ENCODE measurements at regions not wholly inside any gene's neighbourhood (a gene's known extent, or its start where the extent isn't known, plus 50 kb on each side); places are given as distances from the start of the nearest gene placed in this dataset.

DNA sequence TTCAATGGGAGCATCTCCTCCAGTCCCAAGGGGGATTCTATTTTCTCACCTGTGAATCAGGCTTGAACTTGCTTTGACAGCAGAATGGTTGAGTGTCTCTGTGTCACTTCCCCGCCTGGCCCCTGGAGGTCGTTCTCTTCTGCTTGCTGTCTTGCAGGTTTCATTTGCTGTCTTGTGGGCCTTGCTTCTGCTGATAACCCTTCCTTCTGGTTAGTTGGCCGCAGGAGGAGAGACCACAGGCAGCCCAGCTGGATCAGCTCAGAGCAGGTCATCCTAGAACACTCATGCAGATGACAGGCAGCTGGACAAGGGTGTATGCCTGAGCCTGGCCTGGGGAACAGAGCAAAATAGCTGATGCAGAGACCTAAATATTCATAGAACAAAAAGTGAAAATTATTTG is 344.2 kb upstream of the ADARB2 start (continued):
- no peak for TF ChIP-seq ZNF532 (CRISPR knock-in tag; IDR thresholded peaks at IDR 0.05; ENCODE audit: borderline replicate concordance)
- no peak for TF ChIP-seq JUN (CRISPR knock-in tag; IDR thresholded peaks at IDR 0.05)
- TF ChIP-seq, protein P1, sequence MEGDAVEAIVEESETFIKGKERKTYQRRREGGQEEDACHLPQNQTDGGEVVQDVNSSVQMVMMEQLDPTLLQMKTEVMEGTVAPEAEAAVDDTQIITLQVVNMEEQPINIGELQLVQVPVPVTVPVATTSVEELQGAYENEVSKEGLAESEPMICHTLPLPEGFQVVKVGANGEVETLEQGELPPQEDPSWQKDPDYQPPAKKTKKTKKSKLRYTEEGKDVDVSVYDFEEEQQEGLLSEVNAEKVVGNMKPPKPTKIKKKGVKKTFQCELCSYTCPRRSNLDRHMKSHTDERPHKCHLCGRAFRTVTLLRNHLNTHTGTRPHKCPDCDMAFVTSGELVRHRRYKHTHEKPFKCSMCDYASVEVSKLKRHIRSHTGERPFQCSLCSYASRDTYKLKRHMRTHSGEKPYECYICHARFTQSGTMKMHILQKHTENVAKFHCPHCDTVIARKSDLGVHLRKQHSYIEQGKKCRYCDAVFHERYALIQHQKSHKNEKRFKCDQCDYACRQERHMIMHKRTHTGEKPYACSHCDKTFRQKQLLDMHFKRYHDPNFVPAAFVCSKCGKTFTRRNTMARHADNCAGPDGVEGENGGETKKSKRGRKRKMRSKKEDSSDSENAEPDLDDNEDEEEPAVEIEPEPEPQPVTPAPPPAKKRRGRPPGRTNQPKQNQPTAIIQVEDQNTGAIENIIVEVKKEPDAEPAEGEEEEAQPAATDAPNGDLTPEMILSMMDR (IDR thresholded peaks at IDR 0.05) = no peak
- TF ChIP-seq ARID4B (CRISPR knock-in tag; IDR thresholded peaks at IDR 0.05; ENCODE audit: borderline replicate concordance) = no peak
- TF ChIP-seq NFYB (CRISPR knock-in tag; conservative IDR thresholded peaks at IDR 0.05; ENCODE audit: low read depth) = no peak
- TF ChIP-seq, protein P2, sequence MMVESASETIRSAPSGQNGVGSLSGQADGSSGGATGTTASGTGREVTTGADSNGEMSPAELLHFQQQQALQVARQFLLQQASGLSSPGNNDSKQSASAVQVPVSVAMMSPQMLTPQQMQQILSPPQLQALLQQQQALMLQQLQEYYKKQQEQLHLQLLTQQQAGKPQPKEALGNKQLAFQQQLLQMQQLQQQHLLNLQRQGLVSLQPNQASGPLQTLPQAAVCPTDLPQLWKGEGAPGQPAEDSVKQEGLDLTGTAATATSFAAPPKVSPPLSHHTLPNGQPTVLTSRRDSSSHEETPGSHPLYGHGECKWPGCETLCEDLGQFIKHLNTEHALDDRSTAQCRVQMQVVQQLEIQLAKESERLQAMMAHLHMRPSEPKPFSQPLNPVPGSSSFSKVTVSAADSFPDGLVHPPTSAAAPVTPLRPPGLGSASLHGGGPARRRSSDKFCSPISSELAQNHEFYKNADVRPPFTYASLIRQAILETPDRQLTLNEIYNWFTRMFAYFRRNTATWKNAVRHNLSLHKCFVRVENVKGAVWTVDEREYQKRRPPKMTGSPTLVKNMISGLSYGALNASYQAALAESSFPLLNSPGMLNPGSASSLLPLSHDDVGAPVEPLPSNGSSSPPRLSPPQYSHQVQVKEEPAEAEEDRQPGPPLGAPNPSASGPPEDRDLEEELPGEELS (CRISPR knock-in tag; IDR thresholded peaks at IDR 0.05) = no peak

- Mint-ChIP-seq H3K4me1 (no peaks in the 10 kb centered on the region), H3K36me3 (no peaks in the 10 kb centered on the region), H3K27ac (no peak overlapping the region), H3K4me3 (no peak overlapping the region), H3K27me3 (ENCODE audit: low read depth) (no peaks in the 10 kb centered on the region), H3K9me3 (peaks cover 3% of the 10 kb centered on the region; the same call in 1 of the 2 replicates)
- ChIA-PET POLR2A (no interaction called here), CTCF (interaction anchor here (0.6 kb wide), 1 partner anchor 8 kb away, joined by 4 read pairs; no protein-coding TSS in a partner anchor)
- ATAC-seq (no peak), DNase-seq (ENCODE audit: low spot score) (no peak)
- no peak for TF ChIP-seq FOXP1 (CRISPR knock-in tag; IDR thresholded peaks at IDR 0.05; ENCODE audit: borderline replicate concordance)
- TF ChIP-seq, protein P3, sequence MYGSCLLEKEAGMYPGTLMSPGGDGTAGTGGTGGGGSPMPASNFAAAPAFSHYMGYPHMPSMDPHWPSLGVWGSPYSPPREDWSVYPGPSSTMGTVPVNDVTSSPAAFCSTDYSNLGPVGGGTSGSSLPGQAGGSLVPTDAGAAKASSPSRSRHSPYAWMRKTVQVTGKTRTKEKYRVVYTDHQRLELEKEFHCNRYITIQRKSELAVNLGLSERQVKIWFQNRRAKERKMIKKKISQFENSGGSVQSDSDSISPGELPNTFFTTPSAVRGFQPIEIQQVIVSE (CRISPR knock-in tag; IDR thresholded peaks at IDR 0.05; ENCODE audit: borderline replicate concordance) = no peak
Observed at GRCh38 chr10:2079603-2080078, 342.3 kb upstream of the ADARB2 start.

DNA sequence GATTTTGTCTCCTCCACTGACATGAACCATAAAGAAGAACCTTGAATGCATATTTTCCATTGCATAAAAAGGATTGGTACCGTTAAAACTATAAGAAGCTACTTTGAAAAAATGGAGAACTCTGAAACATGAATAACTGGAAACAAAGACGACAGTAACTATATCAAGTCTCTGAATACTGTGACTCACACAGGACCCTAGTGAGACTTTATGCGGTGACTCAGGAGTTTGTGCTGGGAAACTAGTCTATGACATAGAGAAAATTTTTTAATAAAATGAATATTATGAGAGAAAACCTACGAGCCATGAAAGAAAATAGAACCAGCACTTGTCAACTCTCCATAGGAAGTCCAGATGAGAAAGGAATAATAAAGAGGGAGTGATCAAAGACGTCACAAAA is 339.9 kb upstream of the ADARB2 start:
- H3K27me3 Mint-ChIP-seq (ENCODE audit: low read depth) = no peaks in the 10 kb centered on the region
- peaks cover 4% of the 10 kb centered on the region for H3K9me3 Mint-ChIP-seq
- no peak for TF ChIP-seq TCF7 (CRISPR knock-in tag; IDR thresholded peaks at IDR 0.05; ENCODE audit: low read depth)
- no peak for TF ChIP-seq ZNF671 (CRISPR knock-in tag; IDR thresholded peaks at IDR 0.05)
- TF ChIP-seq GRHL2 (CRISPR knock-in tag; IDR thresholded peaks at IDR 0.05; ENCODE audit: insufficient replicate concordance, severe bottlenecking) = no peak
- no peak for TF ChIP-seq IRF1 (CRISPR knock-in tag; IDR thresholded peaks at IDR 0.05)
- TF ChIP-seq, protein P3 (CRISPR knock-in tag; IDR thresholded peaks at IDR 0.05; ENCODE audit: borderline replicate concordance) = no peak
- TF ChIP-seq NR3C1 (CRISPR knock-in tag; conservative IDR thresholded peaks at IDR 0.05; ENCODE audit: low read depth) = no peak
- no peak for TF ChIP-seq NFE2L1 (CRISPR knock-in tag; IDR thresholded peaks at IDR 0.05)
- DNase-seq (ENCODE audit: low spot score) (no peak), ATAC-seq (no peak)
- H3K4me1 Mint-ChIP-seq = no peaks in the 10 kb centered on the region
- no peak overlapping the region for H3K27ac Mint-ChIP-seq
- no peaks in the 10 kb centered on the region for H3K36me3 Mint-ChIP-seq
- CTCF ChIA-PET = interaction anchor here (0.6 kb wide), 1 partner anchor 339 kb away, joined by 3 read pairs; no protein-coding TSS in a partner anchor
- POLR2A ChIA-PET = no interaction called here
- H3K4me3 Mint-ChIP-seq = no peak overlapping the region
